OCI-LY7 (cell line): ENCODE measurements at regions not wholly inside any gene's neighbourhood (a gene's known extent, or its start where the extent isn't known, plus 50 kb on each side); places are given as distances from the start of the nearest gene placed in this dataset.

Source experiments
- EZH2phosphoT487 ChIP-seq: fragments of 200-600 bp; sonication (generic); IDR thresholded peaks from 2 replicates; pipeline ENCODE4 v1.6.1; 2018; ENCODE audit warnings: low read depth, borderline replicate concordance, mild to moderate bottlenecking, mixed run types, antibody characterized with exemption, low read length, moderate library complexity, mixed read lengths
- TF ChIP-seq, protein P1 (sequence below): fragments of 200-600 bp; sonication (generic); conservative IDR thresholded peaks from 2 replicates; pipeline ENCODE4 v1.5.1; 2014; ENCODE audit warnings: mild to moderate bottlenecking, antibody characterized with exemption, low read length, moderate library complexity, mixed read lengths

DNA sequence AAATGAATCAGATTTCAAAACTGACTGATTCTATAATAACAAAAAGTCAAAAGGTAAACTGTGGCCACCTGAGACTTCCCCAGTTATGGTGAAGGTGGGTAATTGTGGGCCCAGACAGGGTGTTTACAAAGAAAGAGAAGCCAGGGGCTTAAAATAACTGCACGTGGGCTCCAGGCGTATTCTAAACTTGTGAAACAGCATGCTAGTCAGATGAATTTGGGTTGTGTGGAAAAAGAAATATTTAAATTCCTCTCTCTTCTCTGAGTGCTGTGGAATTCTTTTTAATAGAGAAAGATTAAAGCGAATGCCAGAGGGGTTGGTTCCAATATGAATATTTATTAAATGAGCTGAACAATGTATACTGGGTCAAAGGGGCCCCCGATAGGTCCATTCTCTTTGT, 166.3 kb upstream of the AFDN start:
- TF ChIP-seq, protein P1, sequence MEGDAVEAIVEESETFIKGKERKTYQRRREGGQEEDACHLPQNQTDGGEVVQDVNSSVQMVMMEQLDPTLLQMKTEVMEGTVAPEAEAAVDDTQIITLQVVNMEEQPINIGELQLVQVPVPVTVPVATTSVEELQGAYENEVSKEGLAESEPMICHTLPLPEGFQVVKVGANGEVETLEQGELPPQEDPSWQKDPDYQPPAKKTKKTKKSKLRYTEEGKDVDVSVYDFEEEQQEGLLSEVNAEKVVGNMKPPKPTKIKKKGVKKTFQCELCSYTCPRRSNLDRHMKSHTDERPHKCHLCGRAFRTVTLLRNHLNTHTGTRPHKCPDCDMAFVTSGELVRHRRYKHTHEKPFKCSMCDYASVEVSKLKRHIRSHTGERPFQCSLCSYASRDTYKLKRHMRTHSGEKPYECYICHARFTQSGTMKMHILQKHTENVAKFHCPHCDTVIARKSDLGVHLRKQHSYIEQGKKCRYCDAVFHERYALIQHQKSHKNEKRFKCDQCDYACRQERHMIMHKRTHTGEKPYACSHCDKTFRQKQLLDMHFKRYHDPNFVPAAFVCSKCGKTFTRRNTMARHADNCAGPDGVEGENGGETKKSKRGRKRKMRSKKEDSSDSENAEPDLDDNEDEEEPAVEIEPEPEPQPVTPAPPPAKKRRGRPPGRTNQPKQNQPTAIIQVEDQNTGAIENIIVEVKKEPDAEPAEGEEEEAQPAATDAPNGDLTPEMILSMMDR: no peak
- no peak for TF ChIP-seq EZH2phosphoT487
